Ovary (tissue), 7 donors: ENCODE measurements at regions not wholly inside any gene's neighbourhood (a gene's known extent, or its start where the extent isn't known, plus 50 kb on each side); places are given as distances from the start of the nearest gene placed in this dataset.

Experiments used
- DNase-seq, 5 donors: peaks; one replicate each; pipeline ENCODE4 v3.0.0-alpha.2; 2019 to 2020
- H3K27ac ChIP-seq, 2 donors: fragments of 200-600 bp; one replicate each; pipeline versions ENCODE4 v1.5.1 to v1.8.0; 2019 to 2022
- H3K27me3 ChIP-seq: fragments of 200-600 bp; one replicate; pipeline ENCODE4 v1.8.0; 2022
- H3K36me3 ChIP-seq: fragments of 200-600 bp; sonication (generic); one replicate; pipeline ENCODE4 v1.5.1; 2019
- H3K4me1 ChIP-seq: one replicate; pipeline ENCODE4 v1.8.1; 2013; ENCODE audit warnings: mild to moderate bottlenecking, moderate library complexity; ENCODE audit not compliant: insufficient read depth
- H3K4me3 ChIP-seq: fragments of 200-600 bp; sonication (generic); one replicate; pipeline ENCODE4 v1.5.1; 2017
- H3K9me3 ChIP-seq, 2 donors: fragments of 200-600 bp in 1 of 2; sonication (generic) in 1 of 2; one replicate each; pipeline versions ENCODE4 v1.5.1 to v1.8.1; 2013 to 2019; ENCODE audit warnings: mild to moderate bottlenecking in 1 of 2, moderate library complexity in 1 of 2
- CTCF ChIP-seq, 3 donors: fragments of 450-650 bp in 2 of 3; fragments of 200-600 bp in 1 of 3; IDR thresholded peaks; one replicate each; pipeline versions ENCODE4 v1.5.1 to v1.8.0; 2016 to 2022; ENCODE audit warnings: antibody characterized with exemption in 3 of 3, mild to moderate bottlenecking in 1 of 3
- EP300 ChIP-seq: sonication (generic); formaldehyde crosslinking; IDR thresholded peaks from one replicate; pipeline ENCODE4 v1.6.1; 2017; ENCODE audit warnings: antibody characterized with exemption
- POLR2A ChIP-seq: fragments of 450-650 bp; IDR thresholded peaks from one replicate; pipeline ENCODE4 v1.6.1; 2017; ENCODE audit warnings: antibody characterized with exemption, mild to moderate bottlenecking, moderate library complexity
- WGBS, 3 donors: extraction: QIAGEN DNeasy Blood & Tissue Kit in 1 of 3; methylation state at CpG; one replicate each; pipeline versions ENCODE4 v1.1.5 to v1.1.7; 2013 to 2017; 5-methylcytosine and 5-hydroxymethylcytosine counted together
- intact Hi-C, 4 donors: fragments of 100-400 bp; cut with DNase I; formaldehyde crosslinking; loops; one replicate each; pipeline versions ENCODE4 v1.11.0 to v1.15.1; 2022 to 2023
- donor health status: DM: no; HTN: no; CAD: no; lungs with moderate emphysema.
- donor health status: DM: no; HTN: no; CAD: no.
- donor health status: Bipolar disorder and iron deficiency.
- donor health status: DM: no; HTN: no; CAD: no.
- donor health status: DM: yes; HTN: yes; CAD: no.

GRCh38 chr1:58310469-58310868 lies 236.1 kb downstream of the OMA1 start:
- H3K27me3 ChIP-seq, result no peaks in the 10 kb centered on the region
- no peak overlapping the region for H3K27ac ChIP-seq
- no peak for DNase-seq
- intact Hi-C loops, result no loop called here
- H3K4me3 ChIP-seq, result no peak overlapping the region
- no peaks in the 10 kb centered on the region for H3K9me3 ChIP-seq
- no peaks in the 10 kb centered on the region for H3K36me3 ChIP-seq
- no peaks in the 10 kb centered on the region for H3K4me1 ChIP-seq
- TF ChIP-seq POLR2A, result no peak
- no peak for TF ChIP-seq EP300
- TF ChIP-seq CTCF (IDR thresholded peaks at IDR 0.05), result no peak
- WGBS, 3 donors, result 88 to 95% (median 93%) methylated on average over 2 of the region's 2 CpGs

- no peaks in the 10 kb centered on the region for H3K27me3 ChIP-seq
- TF ChIP-seq CTCF (IDR thresholded peaks at IDR 0.05) (no peak), EP300 (no peak), POLR2A (no peak)
- no peaks in the 10 kb centered on the region for H3K9me3 ChIP-seq
- no peak overlapping the region for H3K27ac ChIP-seq
- H3K4me1 ChIP-seq, result no peaks in the 10 kb centered on the region
- no peaks in the 10 kb centered on the region for H3K36me3 ChIP-seq
- WGBS, 3 donors, result 62 to 79% (median 63%) methylated on average over 1 of the region's 1 CpG
- DNase-seq, result no peak
- intact Hi-C loops, result no loop called here
- no peak overlapping the region for H3K4me3 ChIP-seq
These were observed 238.3 kb downstream of the OMA1 start for GRCh38 chr1:58308206-58308605.

GRCh38 chr1:58307431-58307830 lies 239.1 kb downstream of the OMA1 start:
- Histone ChIP-seq H3K27me3 (no peaks in the 10 kb centered on the region), H3K27ac (no peak overlapping the region), H3K4me3 (no peak overlapping the region), H3K4me1 (no peaks in the 10 kb centered on the region), H3K9me3 (no peaks in the 10 kb centered on the region), H3K36me3 (no peaks in the 10 kb centered on the region)
- TF ChIP-seq POLR2A (no peak), CTCF (IDR thresholded peaks at IDR 0.05) (no peak), EP300 (no peak)
- 54 to 56% (median 54%) methylated on average over 1 of the region's 1 CpG for WGBS, 3 donors
- no peak for DNase-seq
- intact Hi-C loops, result no loop called here

- H3K9me3 ChIP-seq, result no peaks in the 10 kb centered on the region
- no peak for DNase-seq
- H3K4me1 ChIP-seq, result no peaks in the 10 kb centered on the region
- no peak overlapping the region for H3K4me3 ChIP-seq
- intact Hi-C loops, result no loop called here
- 74 to 85% (median 77%) methylated on average over 1 of the region's 1 CpG for WGBS, 3 donors
- no peak for TF ChIP-seq POLR2A
- no peaks in the 10 kb centered on the region for H3K27me3 ChIP-seq
- H3K36me3 ChIP-seq, result no peaks in the 10 kb centered on the region
- H3K27ac ChIP-seq, result no peak overlapping the region
These were observed 240.9 kb downstream of the OMA1 start for GRCh38 chr1:58305622-58306021.

GRCh38 chr1:58304346-58304975 lies 242.1 kb downstream of the OMA1 start:
- WGBS, 3 donors, result 37 to 49% (median 45%) methylated on average over 5 of the region's 5 CpGs
- Histone ChIP-seq H3K9me3 (no peaks in the 10 kb centered on the region), H3K4me3 (no peak overlapping the region), H3K27ac (no peak overlapping the region), H3K27me3 (no peaks in the 10 kb centered on the region), H3K36me3 (no peaks in the 10 kb centered on the region), H3K4me1 (no peaks in the 10 kb centered on the region)
- TF ChIP-seq EP300 (no peak), POLR2A (no peak), CTCF (IDR thresholded peaks at IDR 0.05) (no peak)
- no peak for DNase-seq
- intact Hi-C loops, result no loop called here
